ENCODE measurements at regions not wholly inside any gene's neighbourhood (a gene's known extent, or its start where the extent isn't known, plus 50 kb on each side); places are given as distances from the start of the nearest gene placed in this dataset.
A peak's percentile ranks its signal among the peaks of the same experiment; 100 is the strongest.

DNA sequence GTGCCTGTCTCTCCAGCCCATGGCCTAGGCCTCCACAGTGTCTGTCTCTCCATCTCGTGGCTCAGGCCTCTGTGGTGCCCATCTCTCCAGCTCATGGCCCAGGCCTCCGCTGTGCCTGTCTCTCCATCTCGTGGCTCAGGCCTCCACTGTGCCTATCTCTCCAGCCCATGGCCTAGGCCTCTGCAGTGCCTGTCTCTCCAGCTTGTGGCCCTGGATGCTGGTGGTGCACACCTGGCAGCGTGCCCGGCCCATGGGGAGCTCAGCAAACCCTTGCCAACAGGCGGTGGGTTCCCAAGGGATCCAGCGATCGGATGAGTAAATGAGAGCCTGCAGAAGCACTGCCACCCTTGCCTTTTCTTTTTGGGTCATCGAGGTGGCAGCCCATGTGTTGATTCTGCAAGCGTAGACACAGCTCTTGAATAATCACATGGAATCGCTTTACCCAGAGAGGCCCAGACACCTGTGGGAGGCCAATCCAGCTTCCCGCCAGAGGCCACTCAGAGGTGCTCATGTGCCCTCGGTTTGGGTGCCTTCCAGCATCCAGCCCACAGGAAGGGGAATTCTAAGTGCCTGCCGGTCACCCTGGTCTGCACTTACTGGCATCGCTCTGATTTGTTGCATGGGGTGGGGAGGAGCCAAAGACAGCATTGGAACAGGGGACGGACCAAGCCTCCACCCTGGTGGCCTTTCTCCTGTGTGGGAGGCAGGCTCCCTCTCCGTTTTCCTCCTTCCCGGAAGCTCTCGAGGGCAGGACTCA, 101.8 kb upstream of the HDAC4 start:
- Mint-ChIP-seq H3K4me1 (peaks cover 81% of the 10 kb centered on the region), H3K27ac (peak overlapping the region; percentile 97 to 100 (median 99)), H3K9me3 (peaks cover 0 to 1% (median 0%) of the 10 kb centered on the region in 7 donors), H3K4me3 (peak overlapping the region in 1 of 2 donors; percentile 35), H3K27me3 (ENCODE audit: low read depth in 3 of 3) (peaks cover 1 to 3% (median 2%) of the 10 kb centered on the region in 3 donors), H3K36me3 (peaks cover 5 to 11% of the 10 kb centered on the region in 2 donors)
- H3K79me2 ChIP-seq (ENCODE audit: insufficient read depth, low read length): peaks cover 21% of the 10 kb centered on the region
- H3K4me2 ChIP-seq (replicated peaks; ENCODE audit: extremely low read depth, low read length, poor library complexity, severe bottlenecking): peak overlapping the region; percentile 68
- H3K27me3 ChIP-seq (ENCODE audit: control insufficient read depth in 2 of 2, insufficient read depth in 2 of 2, low read length in 2 of 2): no peaks in the 10 kb centered on the region
- H3K9ac ChIP-seq (ENCODE audit: insufficient read depth, low read length, poor library complexity, severe bottlenecking): peak overlapping the region; percentile 86
- 68% methylated on average over 16 of the region's 19 CpGs for WGBS (ENCODE audit: insufficient coverage)
- DNase-seq: peak; percentile 42 to 74 (median 63)
- peak overlapping the region; percentile 97 to 100 for H3K27ac ChIP-seq (ENCODE audit: low read depth in 1 of 2, low read length in 2 of 2)
- no peaks in the 10 kb centered on the region for H3K36me3 ChIP-seq (replicated peaks in 1 of 2; ENCODE audit: control insufficient read depth in 1 of 2, insufficient read depth in 2 of 2, low read length in 2 of 2)
- H3K9me3 ChIP-seq (replicated peaks in 1 of 2; ENCODE audit: control insufficient read depth in 1 of 2, insufficient read depth in 1 of 2, low read length in 2 of 2): no peaks in the 10 kb centered on the region
- TF ChIP-seq, protein P1, sequence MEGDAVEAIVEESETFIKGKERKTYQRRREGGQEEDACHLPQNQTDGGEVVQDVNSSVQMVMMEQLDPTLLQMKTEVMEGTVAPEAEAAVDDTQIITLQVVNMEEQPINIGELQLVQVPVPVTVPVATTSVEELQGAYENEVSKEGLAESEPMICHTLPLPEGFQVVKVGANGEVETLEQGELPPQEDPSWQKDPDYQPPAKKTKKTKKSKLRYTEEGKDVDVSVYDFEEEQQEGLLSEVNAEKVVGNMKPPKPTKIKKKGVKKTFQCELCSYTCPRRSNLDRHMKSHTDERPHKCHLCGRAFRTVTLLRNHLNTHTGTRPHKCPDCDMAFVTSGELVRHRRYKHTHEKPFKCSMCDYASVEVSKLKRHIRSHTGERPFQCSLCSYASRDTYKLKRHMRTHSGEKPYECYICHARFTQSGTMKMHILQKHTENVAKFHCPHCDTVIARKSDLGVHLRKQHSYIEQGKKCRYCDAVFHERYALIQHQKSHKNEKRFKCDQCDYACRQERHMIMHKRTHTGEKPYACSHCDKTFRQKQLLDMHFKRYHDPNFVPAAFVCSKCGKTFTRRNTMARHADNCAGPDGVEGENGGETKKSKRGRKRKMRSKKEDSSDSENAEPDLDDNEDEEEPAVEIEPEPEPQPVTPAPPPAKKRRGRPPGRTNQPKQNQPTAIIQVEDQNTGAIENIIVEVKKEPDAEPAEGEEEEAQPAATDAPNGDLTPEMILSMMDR (IDR thresholded peaks at IDR 0.05): no peak
- intact Hi-C loops (cut with micrococcal nuclease): loop anchor here (5.0 to 10.0 kb wide), 3 partner anchors 35 to 278 kb away; no protein-coding TSS in a partner anchor
- peak overlapping the region in 1 of 3 experiments; percentile 57 for H3K4me3 ChIP-seq (replicated peaks in 1 of 3; ENCODE audit: low read depth in 2 of 3, low read length in 3 of 3)
- H3K4me1 ChIP-seq (ENCODE audit: control insufficient read depth in 1 of 2, insufficient read depth in 2 of 2, low read length in 2 of 2): peaks cover 75 to 87% of the 10 kb centered on the region in 2 donors
- H4K20me1 ChIP-seq (ENCODE audit: insufficient read depth, low read length): no peaks in the 10 kb centered on the region
- no peak overlapping the region for H2AFZ ChIP-seq (ENCODE audit: insufficient read depth, low read depth, low read length, poor library complexity, severe bottlenecking)

DNA sequence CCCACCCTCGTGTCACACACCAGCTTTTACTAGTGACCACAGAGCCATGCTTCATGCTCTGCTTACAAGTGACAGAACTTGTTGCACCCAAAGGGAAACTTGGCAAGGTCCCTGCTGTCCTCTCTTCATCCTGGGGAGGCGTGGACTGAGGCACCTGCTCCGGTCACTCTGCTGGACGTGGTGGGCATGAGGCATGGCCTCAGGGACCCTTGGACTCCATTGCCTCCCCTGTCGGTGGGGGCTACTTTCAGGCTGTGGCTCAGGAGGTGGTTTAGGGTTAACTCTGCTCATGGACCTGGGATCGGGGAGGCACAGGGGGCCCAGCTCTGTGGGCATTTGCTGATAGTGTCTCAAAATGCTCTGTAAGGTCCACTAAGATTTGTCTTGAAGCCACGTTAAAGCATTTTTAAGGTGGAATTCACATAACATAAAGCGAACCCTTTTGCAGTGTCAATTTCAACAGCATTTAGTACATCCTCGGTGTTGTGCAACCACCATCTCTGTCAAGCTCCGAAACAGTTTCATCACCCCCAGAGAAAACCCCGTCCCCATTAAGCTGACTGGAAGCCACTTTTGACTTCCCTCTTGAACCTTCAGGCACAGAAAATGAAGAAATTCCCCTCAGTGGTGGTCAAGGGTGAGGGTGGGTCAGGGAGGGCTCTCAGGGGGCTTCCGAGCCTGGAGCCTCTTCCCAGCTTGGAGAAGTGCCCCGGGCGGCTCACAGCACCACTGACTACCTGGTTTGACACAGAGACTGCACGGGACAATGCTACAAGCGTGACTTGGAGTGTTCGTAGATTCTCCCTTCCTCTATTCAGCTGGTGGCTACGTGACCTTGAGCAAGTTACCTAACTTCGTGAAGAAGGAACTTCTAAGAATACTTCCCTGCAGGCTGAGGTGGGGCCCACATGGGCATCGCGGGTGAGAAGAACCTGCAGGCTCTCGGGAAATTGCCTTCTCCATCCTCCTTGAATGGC, 100.0 kb upstream of the HDAC4 start:
- H3K27me3 ChIP-seq (ENCODE audit: control insufficient read depth in 2 of 2, insufficient read depth in 2 of 2, low read length in 2 of 2): no peaks in the 10 kb centered on the region
- DNase-seq: peak; percentile 94 to 98 (median 96)
- Mint-ChIP-seq H3K27ac (peak overlapping the region; percentile 97 to 100 (median 99)), H3K27me3 (ENCODE audit: low read depth in 3 of 3) (peaks cover under 1 to 3% (median 1%) of the 10 kb centered on the region in 3 donors), H3K36me3 (peaks cover 5 to 15% of the 10 kb centered on the region in 2 donors), H3K9me3 (peaks cover 1 to 8% (median 7%) of the 10 kb centered on the region in 7 donors), H3K4me1 (peaks cover 73% of the 10 kb centered on the region), H3K4me3 (peak overlapping the region; percentile 66 to 81)
- peak overlapping the region; percentile 67 for H2AFZ ChIP-seq (ENCODE audit: insufficient read depth, low read depth, low read length, poor library complexity, severe bottlenecking)
- H3K9me3 ChIP-seq (replicated peaks in 1 of 2; ENCODE audit: control insufficient read depth in 1 of 2, insufficient read depth in 1 of 2, low read length in 2 of 2): peaks cover 0 to 8% of the 10 kb centered on the region in 2 donors
- H3K4me2 ChIP-seq (replicated peaks; ENCODE audit: extremely low read depth, low read length, poor library complexity, severe bottlenecking): peak overlapping the region; percentile 68
- intact Hi-C loops (cut with micrococcal nuclease): loop anchor here (2.0 to 10.0 kb wide), 6 partner anchors 34 to 276 kb away; partner anchors contain the start of gene HDAC4 (in 1 of the 2)
- 19% methylated on average over 17 of the region's 22 CpGs for WGBS (ENCODE audit: insufficient coverage)
- peaks cover 21% of the 10 kb centered on the region for H3K79me2 ChIP-seq (ENCODE audit: insufficient read depth, low read length)
- H3K4me3 ChIP-seq (replicated peaks in 1 of 3; ENCODE audit: low read depth in 2 of 3, low read length in 3 of 3): peak overlapping the region in 1 of 3 experiments; percentile 57
- no peaks in the 10 kb centered on the region for H4K20me1 ChIP-seq (ENCODE audit: insufficient read depth, low read length)
- H3K27ac ChIP-seq (ENCODE audit: low read depth in 1 of 2, low read length in 2 of 2): peak overlapping the region; percentile 97 to 100
- peak overlapping the region; percentile 86 for H3K9ac ChIP-seq (ENCODE audit: insufficient read depth, low read length, poor library complexity, severe bottlenecking)
- H3K4me1 ChIP-seq (ENCODE audit: control insufficient read depth in 1 of 2, insufficient read depth in 2 of 2, low read length in 2 of 2): peaks cover 68 to 75% of the 10 kb centered on the region in 2 donors
- H3K36me3 ChIP-seq (replicated peaks in 1 of 2; ENCODE audit: control insufficient read depth in 1 of 2, insufficient read depth in 2 of 2, low read length in 2 of 2): no peaks in the 10 kb centered on the region
- TF ChIP-seq, protein P1 (IDR thresholded peaks at IDR 0.05): no peak
